GM23338 (cell line): ENCODE measurements at regions not wholly inside any gene's neighbourhood (a gene's known extent, or its start where the extent isn't known, plus 50 kb on each side); places are given as distances from the start of the nearest gene placed in this dataset.

Experiments used
- ATAC-seq: fragments of 200-7000 bp; cut with Tn5 transposase; 3 replicates; pipeline ENCODE4 v1.9.1; 2020
- DNase-seq: peaks from one replicate; pipeline ENCODE4 v3.0.0-alpha.2; 2015; ENCODE audit warnings: low spot score
- H2AFZ ChIP-seq: fragments of 200-600 bp; sonication (generic); 2 replicates; pipeline ENCODE4 v1.8.0; 2016; ENCODE audit warnings: antibody characterized with exemption, mild to moderate bottlenecking, moderate library complexity
- H3F3A ChIP-seq: fragments of 200-600 bp; sonication (generic); replicated peaks from 2 replicates; pipeline ENCODE4 v1.8.0; 2017; ENCODE audit warnings: antibody characterized with exemption, mixed run types, low read depth
- H3K27ac ChIP-seq: fragments of 200-600 bp; sonication (generic); 2 replicates; pipeline ENCODE4 v1.6.1; 2016; ENCODE audit warnings: low read depth
- H3K27me3 ChIP-seq: fragments of 200-600 bp; sonication (generic); 2 replicates; pipeline ENCODE4 v1.8.0; 2016; ENCODE audit warnings: mild to moderate bottlenecking, mixed run types, moderate library complexity; ENCODE audit not compliant: insufficient read depth
- H3K36me3 ChIP-seq: fragments of 200-600 bp; sonication (generic); 2 replicates; pipeline ENCODE4 v1.8.0; 2016; ENCODE audit warnings: mild to moderate bottlenecking; ENCODE audit not compliant: insufficient read depth
- H3K4me1 ChIP-seq: fragments of 200-600 bp; sonication (generic); 2 replicates; pipeline ENCODE4 v1.8.0; 2016; ENCODE audit warnings: mild to moderate bottlenecking, moderate library complexity; ENCODE audit not compliant: insufficient read depth
- H3K4me2 ChIP-seq: fragments of 200-600 bp; sonication (generic); 2 replicates; pipeline ENCODE4 v1.7.1; 2017; ENCODE audit warnings: mixed run types
- H3K4me3 ChIP-seq: fragments of 200-600 bp; sonication (generic); 2 replicates; pipeline ENCODE4 v1.6.1; 2016; ENCODE audit warnings: mixed run types
- H3K79me2 ChIP-seq: fragments of 200-600 bp; sonication (generic); replicated peaks from 2 replicates; pipeline ENCODE4 v1.8.0; 2017; ENCODE audit warnings: mild to moderate bottlenecking; ENCODE audit not compliant: insufficient read depth
- H3K9me2 ChIP-seq: fragments of 200-600 bp; sonication (generic); 2 replicates; pipeline ENCODE4 v1.8.0; 2017; ENCODE audit not compliant: insufficient read depth
- H4K20me1 ChIP-seq: fragments of 200-600 bp; sonication (generic); replicated peaks from 2 replicates; pipeline ENCODE4 v1.8.0; 2017; ENCODE audit warnings: mild to moderate bottlenecking; ENCODE audit not compliant: insufficient read depth
- H3K27ac Mint-ChIP-seq: 2 replicates; pipeline ENCODE4 v1.8.0; 2020; ENCODE audit warnings: inconsistent platforms, mild to moderate bottlenecking, moderate library complexity, mixed read lengths
- H3K27me3 Mint-ChIP-seq: 3 replicates; pipeline ENCODE4 v1.8.0; 2022; ENCODE audit warnings: low read depth, mild to moderate bottlenecking, moderate library complexity, mixed read lengths, inconsistent platforms; ENCODE audit not compliant: insufficient read depth, poor library complexity
- H3K36me3 Mint-ChIP-seq: 3 replicates; pipeline ENCODE4 v1.8.0; 2021; ENCODE audit warnings: low read depth, mild to moderate bottlenecking, inconsistent platforms, moderate library complexity, mixed read lengths
- H3K4me1 Mint-ChIP-seq: 3 replicates; pipeline ENCODE4 v1.8.0; 2020; ENCODE audit warnings: mild to moderate bottlenecking, inconsistent platforms, mixed read lengths
- H3K4me3 Mint-ChIP-seq: 3 replicates; pipeline ENCODE4 v1.8.0; 2021; ENCODE audit warnings: moderate library complexity, mild to moderate bottlenecking, inconsistent platforms, mixed read lengths
- H3K9me3 Mint-ChIP-seq: 3 replicates; pipeline ENCODE4 v1.8.0; 2020; ENCODE audit warnings: moderate library complexity, mild to moderate bottlenecking, inconsistent platforms, mixed read lengths
- CREB1 ChIP-seq: fragments of 250-450 bp; sonication (Bioruptor Pico); IDR thresholded peaks from 2 replicates; pipeline ENCODE4 v1.5.0; 2020; ENCODE audit warnings: low read depth, mild to moderate bottlenecking, moderate library complexity
- EZH2 ChIP-seq: fragments of 200-600 bp; sonication (generic); IDR thresholded peaks from one replicate; pipeline ENCODE4 v1.8.0; 2017; ENCODE audit warnings: antibody characterized with exemption, mild to moderate bottlenecking, low read depth; ENCODE audit not compliant: unreplicated experiment
- NANOG ChIP-seq: IDR thresholded peaks from 2 replicates; pipeline ENCODE4 v1.6.1; 2016; ENCODE audit warnings: antibody characterized with exemption, borderline replicate concordance
- POLR2AphosphoS5 ChIP-seq: IDR thresholded peaks from 2 replicates; pipeline ENCODE4 v1.6.1; 2016; ENCODE audit warnings: antibody characterized with exemption, low read depth
- STAT1 ChIP-seq: IDR thresholded peaks from one replicate; pipeline ENCODE4 v1.6.1; 2016; ENCODE audit warnings: antibody characterized with exemption; ENCODE audit not compliant: unreplicated experiment
- ZNF114 ChIP-seq: fragments of 250-450 bp; sonication (Bioruptor Pico); IDR thresholded peaks from 2 replicates; pipeline ENCODE4 v1.5.0; 2020; ENCODE audit warnings: mild to moderate bottlenecking, moderate library complexity
- ZNF331 ChIP-seq: fragments of 250-450 bp; sonication (Bioruptor Pico); IDR thresholded peaks from 2 replicates; pipeline ENCODE4 v1.5.0; 2020; ENCODE audit warnings: low read depth, mild to moderate bottlenecking, moderate library complexity
- TF ChIP-seq, protein P1 (sequence below), 2 experiments: fragments of 200-600 bp in 1 of 2; sonication (generic) in 1 of 2; conservative IDR thresholded peaks; 2 replicates each; pipeline versions ENCODE4 v1.5.1 to v1.6.1; 2016 to 2017; ENCODE audit warnings: antibody characterized with exemption in 2 of 2, low read depth in 2 of 2, mild to moderate bottlenecking in 2 of 2, moderate library complexity in 1 of 2
- TF ChIP-seq, protein P2 (sequence below): fragments of 250-450 bp; sonication (Bioruptor Pico); IDR thresholded peaks from 2 replicates; pipeline ENCODE4 v1.5.0; 2020; ENCODE audit warnings: mild to moderate bottlenecking, moderate library complexity
- TF ChIP-seq, protein P3 (sequence below): IDR thresholded peaks from one replicate; pipeline ENCODE4 v1.6.1; 2018; ENCODE audit warnings: antibody characterized with exemption; ENCODE audit not compliant: unreplicated experiment
- TF ChIP-seq, protein P4 (sequence below): IDR thresholded peaks from 2 replicates; pipeline ENCODE4 v1.6.1; 2016; ENCODE audit warnings: antibody characterized with exemption

DNA sequence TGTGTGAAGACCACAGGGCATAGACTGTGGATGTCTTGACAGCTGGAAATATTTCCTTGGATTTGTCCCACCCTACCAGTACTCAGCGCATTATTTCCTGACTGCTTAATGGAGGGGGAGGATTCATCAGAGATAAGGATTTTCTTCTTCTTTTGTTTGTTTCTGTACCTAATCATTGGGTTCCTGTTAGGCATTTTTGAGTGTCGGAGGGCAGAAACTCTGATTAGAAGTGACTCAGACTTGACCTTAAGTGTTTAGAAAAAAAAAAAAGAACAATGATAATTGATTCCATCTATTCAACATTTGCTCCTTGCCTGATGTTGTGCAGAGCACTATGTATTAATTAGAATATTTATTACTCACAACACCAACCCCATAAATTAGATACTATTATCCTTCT is 78.5 kb upstream of the SYNPR start (continued):
- no peak for TF ChIP-seq NANOG

DNA sequence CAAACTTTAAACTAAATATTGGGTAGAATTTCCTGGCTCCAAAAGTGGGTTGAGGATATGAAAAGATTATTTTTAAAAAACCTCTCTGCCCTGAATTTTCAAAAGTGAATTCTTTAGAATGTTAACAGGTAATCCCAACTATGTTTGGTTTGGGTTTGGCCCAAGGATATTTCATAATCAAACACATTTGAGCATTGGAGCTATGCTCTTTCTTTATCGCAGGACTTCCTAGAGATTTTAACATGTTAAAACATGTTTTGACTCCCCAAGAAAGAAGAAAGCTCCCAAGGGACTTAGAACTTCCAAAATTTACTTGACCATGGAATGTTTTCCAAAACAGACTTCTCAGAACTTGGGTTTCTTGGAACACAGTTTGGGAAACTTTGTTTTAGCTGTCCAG is 75.6 kb upstream of the SYNPR start:
- no peaks in the 10 kb centered on the region for H3K36me3 Mint-ChIP-seq
- Histone ChIP-seq H3K4me3 (no peak overlapping the region), H3F3A (no peaks in the 10 kb centered on the region), H2AFZ (no peak overlapping the region), H3K36me3 (no peaks in the 10 kb centered on the region), H3K27ac (no peak overlapping the region), H3K27me3 (no peaks in the 10 kb centered on the region), H4K20me1 (no peaks in the 10 kb centered on the region), H3K79me2 (no peaks in the 10 kb centered on the region), H3K9me2 (no peaks in the 10 kb centered on the region), H3K4me1 (no peaks in the 10 kb centered on the region), H3K4me2 (no peak overlapping the region)
- no peaks in the 10 kb centered on the region for H3K4me1 Mint-ChIP-seq
- H3K9me3 Mint-ChIP-seq = no peaks in the 10 kb centered on the region; the same call in 2 of the 3 replicates
- no peak for DNase-seq
- no peak overlapping the region for H3K27ac Mint-ChIP-seq
- TF ChIP-seq NANOG = no peak
- TF ChIP-seq, protein P1, sequence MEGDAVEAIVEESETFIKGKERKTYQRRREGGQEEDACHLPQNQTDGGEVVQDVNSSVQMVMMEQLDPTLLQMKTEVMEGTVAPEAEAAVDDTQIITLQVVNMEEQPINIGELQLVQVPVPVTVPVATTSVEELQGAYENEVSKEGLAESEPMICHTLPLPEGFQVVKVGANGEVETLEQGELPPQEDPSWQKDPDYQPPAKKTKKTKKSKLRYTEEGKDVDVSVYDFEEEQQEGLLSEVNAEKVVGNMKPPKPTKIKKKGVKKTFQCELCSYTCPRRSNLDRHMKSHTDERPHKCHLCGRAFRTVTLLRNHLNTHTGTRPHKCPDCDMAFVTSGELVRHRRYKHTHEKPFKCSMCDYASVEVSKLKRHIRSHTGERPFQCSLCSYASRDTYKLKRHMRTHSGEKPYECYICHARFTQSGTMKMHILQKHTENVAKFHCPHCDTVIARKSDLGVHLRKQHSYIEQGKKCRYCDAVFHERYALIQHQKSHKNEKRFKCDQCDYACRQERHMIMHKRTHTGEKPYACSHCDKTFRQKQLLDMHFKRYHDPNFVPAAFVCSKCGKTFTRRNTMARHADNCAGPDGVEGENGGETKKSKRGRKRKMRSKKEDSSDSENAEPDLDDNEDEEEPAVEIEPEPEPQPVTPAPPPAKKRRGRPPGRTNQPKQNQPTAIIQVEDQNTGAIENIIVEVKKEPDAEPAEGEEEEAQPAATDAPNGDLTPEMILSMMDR (conservative IDR thresholded peaks at IDR 0.05; ENCODE audit: low read depth in 2 of 2) = no peak
- no peak for TF ChIP-seq POLR2AphosphoS5
- TF ChIP-seq, protein P2, sequence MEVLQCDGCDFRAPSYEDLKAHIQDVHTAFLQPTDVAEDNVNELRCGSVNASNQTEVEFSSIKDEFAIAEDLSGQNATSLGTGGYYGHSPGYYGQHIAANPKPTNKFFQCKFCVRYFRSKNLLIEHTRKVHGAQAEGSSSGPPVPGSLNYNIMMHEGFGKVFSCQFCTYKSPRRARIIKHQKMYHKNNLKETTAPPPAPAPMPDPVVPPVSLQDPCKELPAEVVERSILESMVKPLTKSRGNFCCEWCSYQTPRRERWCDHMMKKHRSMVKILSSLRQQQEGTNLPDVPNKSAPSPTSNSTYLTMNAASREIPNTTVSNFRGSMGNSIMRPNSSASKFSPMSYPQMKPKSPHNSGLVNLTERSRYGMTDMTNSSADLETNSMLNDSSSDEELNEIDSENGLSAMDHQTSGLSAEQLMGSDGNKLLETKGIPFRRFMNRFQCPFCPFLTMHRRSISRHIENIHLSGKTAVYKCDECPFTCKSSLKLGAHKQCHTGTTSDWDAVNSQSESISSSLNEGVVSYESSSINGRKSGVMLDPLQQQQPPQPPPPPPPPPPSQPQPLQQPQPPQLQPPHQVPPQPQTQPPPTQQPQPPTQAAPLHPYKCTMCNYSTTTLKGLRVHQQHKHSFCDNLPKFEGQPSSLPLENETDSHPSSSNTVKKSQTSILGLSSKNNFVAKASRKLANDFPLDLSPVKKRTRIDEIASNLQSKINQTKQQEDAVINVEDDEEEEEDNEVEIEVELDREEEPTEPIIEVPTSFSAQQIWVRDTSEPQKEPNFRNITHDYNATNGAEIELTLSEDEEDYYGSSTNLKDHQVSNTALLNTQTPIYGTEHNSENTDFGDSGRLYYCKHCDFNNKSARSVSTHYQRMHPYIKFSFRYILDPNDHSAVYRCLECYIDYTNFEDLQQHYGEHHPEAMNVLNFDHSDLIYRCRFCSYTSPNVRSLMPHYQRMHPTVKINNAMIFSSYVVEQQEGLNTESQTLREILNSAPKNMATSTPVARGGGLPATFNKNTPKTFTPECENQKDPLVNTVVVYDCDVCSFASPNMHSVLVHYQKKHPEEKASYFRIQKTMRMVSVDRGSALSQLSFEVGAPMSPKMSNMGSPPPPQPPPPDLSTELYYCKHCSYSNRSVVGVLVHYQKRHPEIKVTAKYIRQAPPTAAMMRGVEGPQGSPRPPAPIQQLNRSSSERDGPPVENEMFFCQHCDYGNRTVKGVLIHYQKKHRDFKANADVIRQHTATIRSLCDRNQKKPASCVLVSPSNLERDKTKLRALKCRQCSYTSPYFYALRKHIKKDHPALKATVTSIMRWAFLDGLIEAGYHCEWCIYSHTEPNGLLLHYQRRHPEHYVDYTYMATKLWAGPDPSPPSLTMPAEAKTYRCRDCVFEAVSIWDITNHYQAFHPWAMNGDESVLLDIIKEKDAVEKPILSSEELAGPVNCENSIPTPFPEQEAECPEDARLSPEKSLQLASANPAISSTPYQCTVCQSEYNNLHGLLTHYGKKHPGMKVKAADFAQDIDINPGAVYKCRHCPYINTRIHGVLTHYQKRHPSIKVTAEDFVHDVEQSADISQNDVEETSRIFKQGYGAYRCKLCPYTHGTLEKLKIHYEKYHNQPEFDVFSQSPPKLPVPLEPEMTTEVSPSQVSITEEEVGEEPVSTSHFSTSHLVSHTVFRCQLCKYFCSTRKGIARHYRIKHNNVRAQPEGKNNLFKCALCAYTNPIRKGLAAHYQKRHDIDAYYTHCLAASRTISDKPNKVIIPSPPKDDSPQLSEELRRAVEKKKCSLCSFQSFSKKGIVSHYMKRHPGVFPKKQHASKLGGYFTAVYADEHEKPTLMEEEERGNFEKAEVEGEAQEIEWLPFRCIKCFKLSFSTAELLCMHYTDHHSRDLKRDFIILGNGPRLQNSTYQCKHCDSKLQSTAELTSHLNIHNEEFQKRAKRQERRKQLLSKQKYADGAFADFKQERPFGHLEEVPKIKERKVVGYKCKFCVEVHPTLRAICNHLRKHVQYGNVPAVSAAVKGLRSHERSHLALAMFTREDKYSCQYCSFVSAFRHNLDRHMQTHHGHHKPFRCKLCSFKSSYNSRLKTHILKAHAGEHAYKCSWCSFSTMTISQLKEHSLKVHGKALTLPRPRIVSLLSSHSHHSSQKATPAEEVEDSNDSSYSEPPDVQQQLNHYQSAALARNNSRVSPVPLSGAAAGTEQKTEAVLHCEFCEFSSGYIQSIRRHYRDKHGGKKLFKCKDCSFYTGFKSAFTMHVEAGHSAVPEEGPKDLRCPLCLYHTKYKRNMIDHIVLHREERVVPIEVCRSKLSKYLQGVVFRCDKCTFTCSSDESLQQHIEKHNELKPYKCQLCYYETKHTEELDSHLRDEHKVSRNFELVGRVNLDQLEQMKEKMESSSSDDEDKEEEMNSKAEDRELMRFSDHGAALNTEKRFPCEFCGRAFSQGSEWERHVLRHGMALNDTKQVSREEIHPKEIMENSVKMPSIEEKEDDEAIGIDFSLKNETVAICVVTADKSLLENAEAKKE (CRISPR knock-in tag) = no peak
- TF ChIP-seq ZNF331 (CRISPR knock-in tag) = no peak
- TF ChIP-seq, protein P3, sequence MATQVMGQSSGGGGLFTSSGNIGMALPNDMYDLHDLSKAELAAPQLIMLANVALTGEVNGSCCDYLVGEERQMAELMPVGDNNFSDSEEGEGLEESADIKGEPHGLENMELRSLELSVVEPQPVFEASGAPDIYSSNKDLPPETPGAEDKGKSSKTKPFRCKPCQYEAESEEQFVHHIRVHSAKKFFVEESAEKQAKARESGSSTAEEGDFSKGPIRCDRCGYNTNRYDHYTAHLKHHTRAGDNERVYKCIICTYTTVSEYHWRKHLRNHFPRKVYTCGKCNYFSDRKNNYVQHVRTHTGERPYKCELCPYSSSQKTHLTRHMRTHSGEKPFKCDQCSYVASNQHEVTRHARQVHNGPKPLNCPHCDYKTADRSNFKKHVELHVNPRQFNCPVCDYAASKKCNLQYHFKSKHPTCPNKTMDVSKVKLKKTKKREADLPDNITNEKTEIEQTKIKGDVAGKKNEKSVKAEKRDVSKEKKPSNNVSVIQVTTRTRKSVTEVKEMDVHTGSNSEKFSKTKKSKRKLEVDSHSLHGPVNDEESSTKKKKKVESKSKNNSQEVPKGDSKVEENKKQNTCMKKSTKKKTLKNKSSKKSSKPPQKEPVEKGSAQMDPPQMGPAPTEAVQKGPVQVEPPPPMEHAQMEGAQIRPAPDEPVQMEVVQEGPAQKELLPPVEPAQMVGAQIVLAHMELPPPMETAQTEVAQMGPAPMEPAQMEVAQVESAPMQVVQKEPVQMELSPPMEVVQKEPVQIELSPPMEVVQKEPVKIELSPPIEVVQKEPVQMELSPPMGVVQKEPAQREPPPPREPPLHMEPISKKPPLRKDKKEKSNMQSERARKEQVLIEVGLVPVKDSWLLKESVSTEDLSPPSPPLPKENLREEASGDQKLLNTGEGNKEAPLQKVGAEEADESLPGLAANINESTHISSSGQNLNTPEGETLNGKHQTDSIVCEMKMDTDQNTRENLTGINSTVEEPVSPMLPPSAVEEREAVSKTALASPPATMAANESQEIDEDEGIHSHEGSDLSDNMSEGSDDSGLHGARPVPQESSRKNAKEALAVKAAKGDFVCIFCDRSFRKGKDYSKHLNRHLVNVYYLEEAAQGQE = no peak
- TF ChIP-seq ZNF114 = no peak
- TF ChIP-seq, protein P4, sequence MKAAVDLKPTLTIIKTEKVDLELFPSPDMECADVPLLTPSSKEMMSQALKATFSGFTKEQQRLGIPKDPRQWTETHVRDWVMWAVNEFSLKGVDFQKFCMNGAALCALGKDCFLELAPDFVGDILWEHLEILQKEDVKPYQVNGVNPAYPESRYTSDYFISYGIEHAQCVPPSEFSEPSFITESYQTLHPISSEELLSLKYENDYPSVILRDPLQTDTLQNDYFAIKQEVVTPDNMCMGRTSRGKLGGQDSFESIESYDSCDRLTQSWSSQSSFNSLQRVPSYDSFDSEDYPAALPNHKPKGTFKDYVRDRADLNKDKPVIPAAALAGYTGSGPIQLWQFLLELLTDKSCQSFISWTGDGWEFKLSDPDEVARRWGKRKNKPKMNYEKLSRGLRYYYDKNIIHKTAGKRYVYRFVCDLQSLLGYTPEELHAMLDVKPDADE = no peak
- TF ChIP-seq STAT1 = no peak
- TF ChIP-seq EZH2 = no peak
- no peak for TF ChIP-seq CREB1 (CRISPR knock-in tag)
- H3K4me3 Mint-ChIP-seq = no peak overlapping the region
- no peaks in the 10 kb centered on the region for H3K27me3 Mint-ChIP-seq
- no peak for ATAC-seq
